ENCODE measurements at regions not wholly inside any gene's neighbourhood (a gene's known extent, or its start where the extent isn't known, plus 50 kb on each side); places are given as distances from the start of the nearest gene placed in this dataset.

- DNase-seq (ENCODE audit: low read depth in 2 of 2): no peak
Observed at GRCh38 chr5:174288439-174288838, 242.9 kb downstream of the NSG2 start.

GRCh38 chr5:174291162-174291561, 245.7 kb downstream of the NSG2 start:
- no peak for DNase-seq (ENCODE audit: low read depth in 2 of 2)

GRCh38 chr5:174292348-174292747, 246.8 kb downstream of the NSG2 start:
- DNase-seq (ENCODE audit: low read depth in 2 of 2): no peak

- no peak for DNase-seq (ENCODE audit: low read depth in 2 of 2)
Observed at GRCh38 chr5:174293006-174293405, 247.5 kb downstream of the NSG2 start.

GRCh38 chr5:174293481-174293880, 248.0 kb downstream of the NSG2 start:
- no peak for DNase-seq (ENCODE audit: low read depth in 2 of 2)

GRCh38 chr5:174294891-174295620, 249.6 kb downstream of the NSG2 start:
- DNase-seq (ENCODE audit: low read depth in 2 of 2): no peak

GRCh38 chr5:174295702-174296436, 250.4 kb downstream of the NSG2 start:
- DNase-seq (ENCODE audit: low read depth in 2 of 2): no peak

- DNase-seq (ENCODE audit: low read depth in 2 of 2): no peak
Observed at GRCh38 chr5:174300118-174300940, 254.8 kb downstream of the NSG2 start.

- DNase-seq (ENCODE audit: low read depth in 2 of 2): no peak
Observed at GRCh38 chr5:174300941-174301761, 255.6 kb downstream of the NSG2 start.

GRCh38 chr5:174301848-174302625, 256.5 kb downstream of the NSG2 start:
- DNase-seq (ENCODE audit: low read depth in 2 of 2): no peak

- no peak for DNase-seq (ENCODE audit: low read depth in 2 of 2)
Observed at GRCh38 chr5:174303035-174303434, 257.5 kb downstream of the NSG2 start.

- no peak for DNase-seq (ENCODE audit: low read depth in 2 of 2)
Observed at GRCh38 chr5:174303437-174304045, 258.0 kb downstream of the NSG2 start.

GRCh38 chr5:174305241-174305681, 259.8 kb downstream of the NSG2 start:
- DNase-seq (ENCODE audit: low read depth in 2 of 2): no peak

GRCh38 chr5:174306345-174307030, 261.0 kb downstream of the NSG2 start:
- DNase-seq (ENCODE audit: low read depth in 2 of 2): no peak

GRCh38 chr5:174307031-174307408, 261.5 kb downstream of the NSG2 start:
- no peak for DNase-seq (ENCODE audit: low read depth in 2 of 2)

GRCh38 chr5:174307656-174308271, 262.3 kb downstream of the NSG2 start:
- no peak for DNase-seq (ENCODE audit: low read depth in 2 of 2)

GRCh38 chr5:174309131-174309795, 263.8 kb downstream of the NSG2 start:
- no peak for DNase-seq (ENCODE audit: low read depth in 2 of 2)

GRCh38 chr5:174310243-174310642, 264.7 kb downstream of the NSG2 start:
- DNase-seq (ENCODE audit: low read depth in 2 of 2): no peak
